ENCODE measurements at regions not wholly inside any gene's neighbourhood (a gene's known extent, or its start where the extent isn't known, plus 50 kb on each side); places are given as distances from the start of the nearest gene placed in this dataset.

DNA sequence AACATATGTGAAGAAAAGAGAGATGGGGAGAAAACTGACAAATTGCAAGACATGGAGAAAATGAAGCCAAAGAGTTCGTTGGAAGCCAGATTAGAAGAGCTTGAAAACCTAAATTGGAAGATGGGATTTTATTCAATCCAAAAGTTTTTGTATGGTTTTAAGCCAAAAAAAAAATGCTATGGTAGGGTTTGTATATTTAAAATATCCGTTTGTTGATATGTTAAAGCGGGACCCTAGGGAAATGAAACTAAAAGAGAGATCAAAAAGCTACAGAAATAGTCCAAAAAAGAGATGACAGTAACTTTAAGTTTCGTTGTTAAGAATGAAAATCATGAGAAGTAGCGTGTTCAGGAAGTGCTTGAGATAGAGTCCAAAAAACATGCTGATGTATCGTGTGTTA, 617.7 kb upstream of the ADGRL2 start:
- 93% methylated on average over 6 of the region's 6 CpGs; no CpG with 5 or more reads in 1 of the 2 experiments for WGBS, 2 experiments (ENCODE audit: extremely low coverage in 1 of 2, insufficient coverage in 1 of 2, insufficient read length in 1 of 2, insufficient replicate concordance in 2 of 2, low coverage in 1 of 2, low lambda C conversion rate in 2 of 2, missing lambda C conversion rate in 1 of 2)
- no peak for FAIRE-seq

More for the DNA sequence above, 617.7 kb upstream of the ADGRL2 start:
- Histone ChIP-seq H3K56ac (replicated peaks; ENCODE audit: insufficient read length, low read depth, low read length) (no peak overlapping the region), H2AK5ac (ENCODE audit: low read depth, low read length) (no peak overlapping the region), H3K9ac (replicated peaks in 1 of 4; ENCODE audit: extremely low read depth in 1 of 4, low read depth in 3 of 4, low read length in 3 of 4) (no peak overlapping the region), H3K23me2 (ENCODE audit: low read depth, low read length) (no peaks in the 10 kb centered on the region), H3K9me3 (ENCODE audit: insufficient read depth in 2 of 2, low read depth in 1 of 2, low read length in 1 of 2) (peaks cover 5 to 8% of the 10 kb centered on the region in 2 experiments; a peak in 3 of 4 replicates), H4K20me1 (replicated peaks in 1 of 2; ENCODE audit: control insufficient read depth in 1 of 2, insufficient read depth in 2 of 2, low read length in 2 of 2) (no peaks in the 10 kb centered on the region), H3K23ac (ENCODE audit: insufficient read length) (no peak overlapping the region), H3K4me1 (replicated peaks in 1 of 4; ENCODE audit: control insufficient read depth in 3 of 4, insufficient read depth in 4 of 4, low read length in 3 of 4) (no peaks in the 10 kb centered on the region), H2BK120ac (replicated peaks; ENCODE audit: low read depth, low read length) (no peak overlapping the region), H3K27ac (ENCODE audit: low read depth, low read length) (no peak overlapping the region), H3K4ac (replicated peaks; ENCODE audit: insufficient read length, low read depth, low read length) (no peak overlapping the region), H4K8ac (ENCODE audit: extremely low read depth, insufficient read depth, low read length) (no peak overlapping the region), H2BK15ac (ENCODE audit: low read length) (no peak overlapping the region), H2BK20ac (ENCODE audit: low read length) (no peak overlapping the region), H3K27me3 (replicated peaks in 1 of 4; ENCODE audit: control insufficient read depth in 3 of 4, extremely low read depth in 1 of 4, insufficient read depth in 3 of 4, low read length in 3 of 4) (no peaks in the 10 kb centered on the region), H3K79me1 (ENCODE audit: low read depth, low read length) (no peaks in the 10 kb centered on the region), H3K4me3 (ENCODE audit: extremely low read depth in 1 of 4, insufficient read depth in 2 of 4, low read depth in 3 of 4, low read length in 4 of 4) (no peak overlapping the region), H4K91ac (replicated peaks; ENCODE audit: insufficient read length, low read length) (no peak overlapping the region), H3K4me2 (ENCODE audit: insufficient read depth in 1 of 2, low read depth in 2 of 2, low read length in 2 of 2) (no peak overlapping the region), H2AFZ (ENCODE audit: low read length) (no peak overlapping the region), H4K5ac (ENCODE audit: insufficient read length, low read depth, low read length) (no peak overlapping the region), H2BK5ac (ENCODE audit: low read depth, low read length) (no peak overlapping the region), H2BK12ac (ENCODE audit: low read depth, low read length) (no peak overlapping the region), H3K14ac (ENCODE audit: insufficient read length) (no peak overlapping the region), H3K36me3 (ENCODE audit: control insufficient read depth in 2 of 4, insufficient read depth in 4 of 4, low read length in 3 of 4) (no peaks in the 10 kb centered on the region), H3K79me2 (ENCODE audit: control insufficient read depth in 1 of 2, insufficient read depth in 2 of 2, low read length in 2 of 2) (no peaks in the 10 kb centered on the region), H3K18ac (ENCODE audit: extremely low read depth, low read length) (no peak overlapping the region)
- CTCF ChIA-PET (ENCODE audit: partially characterized antibody) = no interaction called here
- POLR2A ChIA-PET (ENCODE audit: partially characterized antibody) = no interaction called here
- TF ChIP-seq RAD21 (IDR thresholded peaks at IDR 0.05 in 1 of 2, conservative IDR thresholded peaks at IDR 0.05 in 1 of 2; ENCODE audit: low read depth in 2 of 2, low read length in 2 of 2) = no peak
- no peak for TF ChIP-seq EP300 (IDR thresholded peaks at IDR 0.05; ENCODE audit: borderline replicate concordance in 1 of 2, low read depth in 2 of 2, low read length in 2 of 2)
- TF ChIP-seq CBX5 (IDR thresholded peaks at IDR 0.05; ENCODE audit: low read depth, low read length) = no peak
- no peak for TF ChIP-seq ASH2L (IDR thresholded peaks at IDR 0.05; ENCODE audit: low read length)
- TF ChIP-seq CREB1 (IDR thresholded peaks at IDR 0.05) = no peak
- no peak for TF ChIP-seq HDAC6 (IDR thresholded peaks at IDR 0.05; ENCODE audit: low read depth, low read length)
- TF ChIP-seq FOSL1 (IDR thresholded peaks at IDR 0.05; ENCODE audit: insufficient read depth, low read depth, low read length) = no peak
- TF ChIP-seq SAP30 (IDR thresholded peaks at IDR 0.05; ENCODE audit: insufficient read depth, insufficient replicate concordance, low read length) = no peak
- no peak for TF ChIP-seq KDM5A (IDR thresholded peaks at IDR 0.05; ENCODE audit: low read length)
- TF ChIP-seq SUZ12 (IDR thresholded peaks at IDR 0.05; ENCODE audit: low read length) = no peak
- TF ChIP-seq KDM1A (IDR thresholded peaks at IDR 0.05; ENCODE audit: borderline replicate concordance, low read length) = no peak
- TF ChIP-seq GTF2F1 (IDR thresholded peaks at IDR 0.05; ENCODE audit: borderline replicate concordance, low read depth, low read length) = no peak
- DNase-seq (ENCODE audit: low read depth in 1 of 2, low spot score in 2 of 2) = no peak

Measured in H1 (cell line).